Stimulated activated CD4-positive, alpha-beta T cell treated with anti-CD3 and anti-CD28 coated beads, Interleukin-2, amount 100 ng/mL, for 48 hours (primary cell): ENCODE measurements at regions not wholly inside any gene's neighbourhood (a gene's known extent, or its start where the extent isn't known, plus 50 kb on each side); places are given as distances from the start of the nearest gene placed in this dataset.

Experiments
- DNase-seq, 2 donors: peaks; one replicate each; pipeline ENCODE4 v3.0.0-alpha.2; 2020

DNA sequence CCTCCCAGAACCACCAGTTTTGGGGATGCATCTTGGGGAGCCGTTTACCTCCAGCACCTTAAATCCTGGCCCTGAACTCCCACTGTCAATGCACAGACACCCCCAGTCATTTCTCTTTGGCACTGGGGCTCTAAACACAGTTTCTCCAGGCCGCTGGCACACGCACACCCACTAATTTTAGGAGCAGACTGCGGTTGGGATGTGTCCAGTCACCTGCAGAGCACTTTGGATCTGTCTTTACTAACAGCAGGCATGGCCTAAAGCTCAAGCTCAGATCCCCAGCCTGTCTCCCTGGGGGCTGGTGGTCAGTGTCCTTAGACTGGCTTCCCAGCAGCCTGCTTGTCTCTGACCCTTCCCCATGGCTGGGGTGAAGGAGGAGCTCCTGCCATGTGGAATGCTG is 49.9 kb downstream of the SYNE3 start:
- no peak for DNase-seq

DNA sequence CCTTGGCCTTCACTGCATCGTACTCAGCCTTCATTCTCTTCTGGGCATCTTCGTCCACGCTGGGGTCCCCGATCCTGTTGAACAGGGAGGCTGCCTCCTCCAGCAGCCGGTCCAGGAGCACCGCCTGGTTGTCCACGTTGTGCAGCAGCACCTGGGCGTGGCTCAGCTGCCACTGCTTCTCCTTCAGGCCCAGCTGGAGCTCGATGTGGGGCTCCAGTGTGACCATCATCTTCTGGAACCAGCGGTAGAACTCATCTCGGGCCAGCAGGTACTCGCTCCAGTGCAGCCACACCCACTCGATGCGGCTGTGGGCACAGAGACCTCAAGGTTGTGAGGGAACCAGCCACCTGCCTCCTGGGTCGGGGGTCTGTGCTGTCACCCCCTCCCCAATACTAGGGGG is 50.5 kb downstream of the SYNE3 start:
- DNase-seq: no peak

DNA sequence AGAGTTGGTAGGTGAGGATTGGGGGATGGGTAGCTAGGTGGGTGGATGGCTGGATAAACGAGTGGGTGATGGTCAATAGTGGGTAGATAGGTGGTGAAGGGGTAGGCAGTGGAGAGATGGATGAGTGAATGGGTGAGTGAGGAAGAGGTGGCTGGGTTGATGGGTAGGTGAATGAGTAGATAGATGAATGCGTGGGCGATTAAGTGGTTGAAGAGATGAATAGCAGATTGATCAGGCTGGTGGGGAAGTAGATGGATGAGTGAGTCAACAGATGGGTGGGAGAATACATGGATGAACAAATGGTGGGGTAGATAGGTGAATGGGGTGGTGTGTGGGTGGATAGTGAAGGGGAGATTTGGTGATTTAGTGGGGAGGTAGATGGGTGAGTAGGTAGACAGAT is 51.1 kb downstream of the SYNE3 start:
- DNase-seq: no peak

DNA sequence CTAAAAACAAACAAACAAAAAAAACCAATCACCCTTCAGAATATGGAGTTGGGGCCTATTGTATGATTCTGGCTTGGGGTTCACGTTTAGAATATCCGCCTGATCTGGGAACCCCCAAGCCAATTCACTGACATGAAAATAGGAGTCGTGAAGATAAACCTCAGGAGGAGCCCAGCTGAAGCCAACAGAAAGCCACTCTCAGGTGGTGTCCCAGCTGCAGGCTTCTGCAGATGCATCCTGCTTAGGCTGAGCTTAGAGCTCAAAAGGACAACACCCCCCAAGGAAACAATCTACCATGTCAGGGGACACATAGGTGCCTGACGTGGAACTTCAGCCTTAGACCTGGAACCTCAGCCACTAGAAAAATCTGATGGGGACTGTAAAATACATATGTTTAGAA is 51.9 kb downstream of the SYNE3 start:
- DNase-seq: no peak

DNA sequence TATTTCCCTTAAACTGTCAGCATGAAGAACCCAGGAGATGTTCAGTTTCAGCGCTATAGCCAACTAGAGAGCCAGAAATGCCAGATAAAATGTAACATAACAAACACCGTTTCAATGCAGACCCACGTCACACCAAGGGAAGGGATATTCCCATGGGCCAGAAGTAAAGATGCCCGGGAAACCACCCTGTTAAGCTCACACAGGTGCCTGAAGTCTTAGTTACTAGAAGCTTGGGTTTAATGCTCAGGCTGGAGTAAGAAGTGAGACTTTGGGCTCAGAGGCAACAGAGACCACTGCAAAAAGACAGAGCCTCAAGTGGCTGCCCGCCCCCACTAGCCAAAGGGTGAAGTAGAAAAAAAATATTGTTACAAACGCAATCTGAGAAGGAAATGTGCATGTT is 52.3 kb downstream of the SYNE3 start:
- no peak for DNase-seq

DNA sequence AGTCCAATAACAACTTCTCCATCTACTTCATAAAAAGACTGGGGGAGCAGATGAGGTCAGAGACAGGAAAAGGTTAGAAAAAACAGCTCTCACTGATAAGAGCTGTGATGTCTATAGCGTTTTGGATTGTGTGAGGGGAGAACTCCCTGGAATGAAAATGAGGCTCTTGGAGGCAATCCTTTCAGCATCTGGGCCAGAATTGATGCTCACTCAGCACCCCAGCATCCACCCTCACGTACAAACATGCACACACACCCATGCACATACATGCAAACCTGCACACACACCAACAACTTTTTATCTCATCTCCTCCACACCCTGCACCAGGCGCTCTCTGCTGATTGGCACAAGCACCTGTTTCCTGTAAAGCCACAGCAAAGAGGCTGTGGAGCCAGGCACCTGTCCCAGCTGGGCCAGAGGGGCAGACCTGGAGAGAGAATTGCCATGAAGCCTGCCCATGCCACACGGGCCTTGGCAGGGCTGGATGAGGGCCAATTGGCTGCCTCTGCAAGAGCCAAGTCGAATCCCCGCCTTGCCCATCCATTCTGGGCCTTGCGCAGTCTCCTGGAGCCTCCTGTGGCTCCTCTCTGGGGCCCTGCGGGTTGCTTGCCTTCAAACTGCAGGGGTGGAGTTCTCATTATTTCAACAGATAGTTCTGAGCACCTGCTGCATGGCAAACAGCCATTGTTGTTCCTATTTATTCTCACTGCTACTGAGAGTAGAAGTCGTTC is 53.1 kb downstream of the SYNE3 start:
- DNase-seq: no peak

DNA sequence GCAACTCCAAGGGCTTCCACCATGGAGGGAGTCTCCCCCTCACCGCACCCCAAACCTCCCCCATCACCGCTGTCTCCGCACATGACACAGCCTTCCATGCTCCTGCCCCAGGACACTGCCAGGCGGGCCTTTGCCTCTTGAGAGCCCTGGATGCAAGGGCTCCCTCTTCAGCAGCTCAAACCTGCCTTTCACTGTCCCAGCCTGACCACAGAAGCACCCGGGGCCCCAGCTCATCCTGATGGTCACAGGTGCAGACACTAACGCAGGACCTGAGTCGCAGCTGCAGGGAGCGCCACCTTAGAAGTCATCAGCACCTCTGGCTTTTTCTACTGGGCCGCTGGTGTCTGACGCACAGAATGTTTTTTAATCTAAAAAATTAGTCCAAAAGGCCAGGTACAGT is 54.0 kb downstream of the SYNE3 start:
- DNase-seq: no peak

DNA sequence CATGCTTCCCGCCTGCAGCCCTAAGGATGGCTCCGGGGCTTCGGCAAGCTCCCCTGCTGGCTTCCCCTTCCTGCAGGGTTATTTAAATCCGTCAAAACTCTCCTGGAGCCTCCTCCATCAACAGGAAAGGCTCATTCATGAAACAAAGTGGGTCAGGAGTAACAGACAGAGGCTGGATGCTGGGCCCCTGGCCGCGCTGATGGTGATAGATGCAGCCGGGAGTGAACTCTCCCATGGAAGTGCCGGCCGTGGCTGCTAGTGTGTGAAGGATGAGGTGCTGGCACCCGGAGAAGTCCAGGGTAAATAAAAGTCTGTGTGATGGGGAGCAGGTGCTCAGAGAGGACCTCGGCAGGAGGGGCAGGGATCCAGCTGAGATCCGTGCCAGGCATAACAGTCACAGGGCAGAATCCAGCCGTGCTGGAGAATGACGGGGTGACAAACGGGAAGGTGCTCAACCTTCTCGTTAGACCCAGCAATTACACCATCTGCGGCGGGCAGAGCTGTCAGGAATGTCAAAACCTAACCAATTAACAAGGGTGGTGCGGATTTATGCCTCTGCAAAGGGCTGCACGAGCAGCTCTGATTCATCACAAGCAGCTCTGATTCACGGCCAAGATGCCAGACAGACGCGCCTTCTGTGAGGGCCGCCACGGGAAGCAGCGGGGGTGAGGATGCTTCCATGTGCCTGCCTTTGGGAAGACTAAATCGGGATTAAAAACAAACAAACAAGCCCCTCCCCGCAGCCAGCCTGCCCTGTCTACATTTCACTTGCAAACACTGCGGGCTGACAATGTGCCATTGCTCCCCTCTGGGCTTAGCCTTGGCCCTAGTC is 55.6 kb downstream of the SYNE3 start:
- no peak for DNase-seq

DNA sequence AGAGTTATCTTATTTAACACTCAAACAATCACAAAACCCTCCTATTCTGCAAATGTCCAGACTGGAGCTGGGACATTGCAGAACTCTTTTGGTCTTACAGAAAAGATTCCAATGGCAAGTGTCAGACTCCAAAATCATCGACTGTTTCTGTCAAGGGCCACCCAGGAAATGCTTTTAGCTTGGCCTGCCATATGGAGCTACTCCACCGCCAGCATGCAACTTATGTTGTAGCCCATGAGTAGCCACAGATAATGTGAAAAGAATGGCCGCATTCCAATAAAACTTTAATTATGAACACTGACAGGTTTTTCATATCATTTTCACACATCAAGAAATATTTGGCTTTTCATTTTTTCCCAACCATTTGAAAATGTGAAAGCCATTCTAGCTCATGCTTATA is 57.5 kb downstream of the SYNE3 start:
- DNase-seq: no peak

DNA sequence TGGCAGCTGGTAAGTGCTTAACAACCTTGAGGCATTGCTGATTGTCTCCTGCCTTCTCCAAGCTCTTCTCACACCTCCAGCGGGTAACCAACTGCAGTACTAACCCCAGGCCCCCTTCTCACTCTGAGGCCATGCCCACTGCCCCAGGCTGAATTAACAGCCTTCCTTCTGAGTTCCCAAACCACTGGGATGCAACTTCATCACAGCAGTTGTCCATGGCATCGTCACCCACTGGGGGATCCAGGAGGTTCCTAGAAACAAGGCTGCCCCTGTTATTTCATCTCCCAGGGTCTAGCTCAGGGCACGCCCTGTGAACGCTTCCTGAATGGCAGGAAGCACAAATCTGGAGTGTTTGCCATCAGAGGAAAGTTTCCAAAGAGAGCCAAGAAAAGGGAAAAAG is 58.0 kb downstream of the SYNE3 start:
- no peak for DNase-seq

DNA sequence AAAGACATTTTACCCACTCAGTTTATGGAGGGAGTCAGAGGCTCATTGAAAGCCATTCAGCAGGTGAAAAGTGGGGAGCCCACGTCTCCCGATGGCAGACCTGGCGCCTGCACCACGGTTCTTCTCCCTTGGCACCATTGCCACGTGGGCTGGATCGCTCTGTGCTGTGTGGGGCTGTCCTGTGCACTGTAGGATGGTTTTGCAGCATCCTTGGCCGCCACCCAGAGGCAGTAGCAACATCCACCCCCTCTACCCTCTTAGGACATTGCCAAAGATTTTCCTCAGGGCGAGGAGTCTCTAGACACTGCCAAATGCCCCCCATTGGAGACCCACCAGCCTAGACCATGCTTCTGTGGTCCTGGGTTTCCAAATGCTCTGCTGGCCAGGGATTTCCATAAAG is 60.2 kb downstream of the SYNE3 start:
- DNase-seq: no peak

DNA sequence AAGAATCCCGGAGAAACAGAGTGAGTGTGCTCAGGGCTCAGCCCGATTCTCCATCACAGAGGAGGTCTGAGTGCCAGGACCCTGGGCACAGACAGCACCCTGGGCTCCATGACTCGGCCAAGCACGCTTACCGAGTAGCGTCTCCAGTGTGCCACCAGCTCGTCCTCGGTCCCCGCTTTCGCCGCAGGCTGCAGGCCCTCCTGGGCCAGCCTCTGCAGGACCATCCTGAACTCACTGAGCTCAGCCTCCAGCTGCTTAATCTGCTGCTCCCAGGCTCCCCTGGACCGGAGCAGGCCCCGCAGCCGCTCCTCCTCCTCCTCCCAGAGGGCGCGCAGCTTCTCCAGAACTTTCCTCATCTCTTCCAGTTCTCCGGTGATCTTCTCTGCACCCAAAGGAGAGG is 61.2 kb downstream of the SYNE3 start:
- no peak for DNase-seq

DNA sequence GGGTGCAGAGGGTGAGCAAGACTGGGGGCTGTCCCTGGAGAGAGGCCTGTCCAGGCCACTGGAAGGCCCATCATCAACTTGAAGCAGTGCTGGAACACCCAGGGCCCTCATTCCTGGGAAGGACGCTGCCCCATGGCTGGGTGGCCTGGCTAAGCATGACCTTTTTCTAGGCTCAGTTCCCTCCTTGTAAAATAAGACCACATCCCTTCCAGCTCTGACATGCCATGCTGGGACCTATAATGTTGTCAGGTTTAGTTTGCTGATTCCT is 62.8 kb downstream of the SYNE3 start:
- DNase-seq: no peak

DNA sequence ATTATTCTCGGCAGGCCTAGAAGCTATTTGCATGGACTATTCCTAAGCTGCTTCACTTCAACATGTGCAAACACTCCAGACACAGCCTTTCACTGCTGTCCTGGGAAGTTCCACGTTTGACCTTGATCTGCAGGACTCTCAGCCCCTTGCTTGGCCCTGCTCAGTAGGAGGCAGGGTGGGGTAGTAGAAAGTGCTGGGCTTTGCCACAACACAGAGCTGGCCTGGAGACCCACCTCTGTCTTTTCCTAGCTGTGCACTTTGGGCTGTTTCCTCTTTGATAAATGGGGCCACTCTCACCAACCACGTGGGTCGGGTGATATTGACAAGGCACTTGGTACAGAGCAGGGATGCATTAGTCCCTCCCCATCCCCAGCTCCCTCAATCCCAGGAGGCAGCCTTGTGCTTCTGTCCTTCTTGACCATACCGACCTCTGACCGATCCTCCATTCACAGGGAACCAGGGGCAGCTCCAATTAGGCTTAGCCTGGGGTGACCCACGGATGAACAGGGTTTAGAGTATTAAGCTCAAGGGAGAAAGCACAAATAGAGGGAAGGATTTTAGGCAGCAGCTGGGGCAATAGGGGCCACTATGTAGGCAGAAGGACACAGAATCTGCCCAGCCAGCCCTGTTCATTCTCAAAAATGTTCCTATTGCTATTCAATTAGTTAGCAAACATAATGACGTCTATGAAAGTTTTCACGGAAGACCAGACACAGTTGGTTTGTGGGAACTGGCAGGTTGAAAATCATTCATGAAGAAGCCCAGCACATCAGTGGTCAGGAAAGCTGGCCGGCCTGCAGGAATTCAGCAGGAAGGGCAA is 63.3 kb downstream of the SYNE3 start:
- no peak for DNase-seq

DNA sequence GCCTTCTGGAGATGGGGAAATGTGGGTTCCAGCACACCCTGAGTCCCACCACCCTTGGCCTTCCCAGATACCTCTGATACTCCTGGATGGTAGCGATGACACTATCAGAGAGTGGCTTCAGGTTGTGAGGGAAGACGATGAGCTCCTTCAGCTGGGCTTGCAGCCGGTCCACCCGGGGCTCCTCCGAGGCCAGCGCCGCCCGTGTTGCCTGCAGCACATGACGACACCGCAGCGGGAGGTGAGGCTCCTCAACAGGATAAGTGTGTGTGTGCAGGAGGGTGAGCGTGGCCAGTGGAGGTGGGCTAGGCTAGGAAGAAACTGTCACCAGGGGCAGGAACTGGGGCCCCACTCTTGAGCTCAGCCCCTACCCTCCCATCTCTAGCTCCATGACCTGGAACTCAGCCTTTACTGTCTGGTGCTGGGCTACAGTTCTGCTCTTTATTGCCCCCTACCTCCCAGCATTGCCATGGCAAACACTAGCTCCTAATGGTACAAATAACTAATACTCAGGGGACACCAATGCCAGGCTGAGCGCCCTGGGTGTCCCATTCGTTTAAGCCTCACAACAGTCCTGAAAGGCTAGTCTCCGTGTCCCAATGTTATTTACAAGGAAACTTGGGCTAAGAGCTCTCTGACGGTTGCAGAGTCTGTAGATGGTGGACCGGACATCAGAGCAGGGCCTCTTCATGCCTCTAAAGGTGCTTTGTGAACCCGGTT is 64.1 kb downstream of the SYNE3 start:
- DNase-seq: no peak

DNA sequence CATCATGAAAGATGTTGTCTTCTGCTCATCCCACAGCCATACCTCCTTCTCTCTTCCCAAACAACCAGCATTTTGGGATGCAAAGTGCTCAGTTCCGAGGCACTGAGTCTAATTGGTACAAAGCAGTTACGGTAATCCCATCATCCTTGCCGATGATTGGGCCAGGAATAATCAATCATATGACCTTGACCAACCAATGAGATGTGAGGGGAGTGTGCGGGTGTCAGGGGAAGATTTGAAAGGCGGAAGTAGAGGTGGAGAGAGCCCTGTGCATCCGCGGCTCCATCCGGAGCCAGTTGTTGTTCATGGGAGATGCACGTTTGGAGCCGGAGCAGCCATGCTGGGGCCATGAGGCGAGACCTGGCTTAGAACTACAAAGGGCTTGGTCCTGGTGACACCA is 67.3 kb downstream of the SYNE3 start:
- DNase-seq: no peak

DNA sequence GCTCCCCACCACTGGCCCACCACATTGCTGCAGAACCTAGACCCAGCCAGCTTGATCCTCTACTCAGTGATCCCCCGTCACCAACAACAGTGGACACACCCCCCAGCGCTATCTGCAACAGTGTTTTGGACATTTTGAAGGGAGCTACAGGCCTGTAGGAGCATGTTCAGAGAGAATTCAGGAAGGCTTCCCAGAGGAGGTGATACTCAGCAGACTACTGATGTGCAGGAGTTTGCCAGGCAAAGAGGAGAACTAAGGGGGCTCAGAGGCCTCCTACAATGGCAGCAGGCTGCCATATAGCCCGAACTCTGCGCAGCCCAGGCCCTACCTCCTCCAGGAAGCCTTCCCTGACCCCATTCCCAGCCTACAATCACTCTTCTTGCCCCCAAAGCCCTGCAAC is 70.0 kb downstream of the SYNE3 start:
- DNase-seq: no peak

DNA sequence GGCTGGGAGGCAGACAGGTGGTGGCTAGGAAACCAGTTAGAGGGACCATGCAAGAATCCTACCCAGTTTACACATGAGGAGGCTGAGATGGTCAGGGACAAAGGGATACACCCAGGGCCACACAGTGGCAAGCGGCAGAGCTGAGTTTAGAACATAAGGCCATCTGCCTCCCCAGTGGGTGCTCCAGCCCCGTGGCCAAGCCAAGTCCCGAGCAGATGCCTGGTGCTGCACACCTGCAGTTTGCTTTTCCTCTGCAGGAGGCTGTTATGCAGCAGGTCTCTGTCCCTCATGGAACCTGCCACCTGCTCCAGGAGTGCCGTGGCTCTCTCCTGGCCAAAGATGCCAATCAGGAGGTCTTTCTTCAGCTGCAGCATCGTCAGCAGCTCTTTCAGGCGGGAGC is 70.8 kb downstream of the SYNE3 start:
- no peak for DNase-seq

DNA sequence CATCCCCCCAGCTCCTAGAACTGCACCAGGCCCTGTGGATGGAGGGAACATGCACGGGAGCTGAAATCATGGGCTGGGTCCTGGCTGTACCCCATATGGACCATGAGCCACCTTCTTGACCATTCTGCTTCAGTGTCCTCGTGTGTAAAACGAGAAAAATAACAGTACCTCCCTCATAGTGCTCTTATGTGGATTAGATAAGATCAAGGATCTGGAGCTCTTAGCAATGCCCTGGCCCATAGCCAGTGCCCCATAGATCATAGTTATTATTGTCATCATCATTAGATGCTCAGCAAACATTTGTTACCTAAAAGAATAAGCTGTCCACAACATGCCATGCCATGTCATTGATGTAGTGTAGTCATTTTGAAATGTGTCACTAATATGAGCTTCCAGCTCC is 71.3 kb downstream of the SYNE3 start:
- DNase-seq: no peak

DNA sequence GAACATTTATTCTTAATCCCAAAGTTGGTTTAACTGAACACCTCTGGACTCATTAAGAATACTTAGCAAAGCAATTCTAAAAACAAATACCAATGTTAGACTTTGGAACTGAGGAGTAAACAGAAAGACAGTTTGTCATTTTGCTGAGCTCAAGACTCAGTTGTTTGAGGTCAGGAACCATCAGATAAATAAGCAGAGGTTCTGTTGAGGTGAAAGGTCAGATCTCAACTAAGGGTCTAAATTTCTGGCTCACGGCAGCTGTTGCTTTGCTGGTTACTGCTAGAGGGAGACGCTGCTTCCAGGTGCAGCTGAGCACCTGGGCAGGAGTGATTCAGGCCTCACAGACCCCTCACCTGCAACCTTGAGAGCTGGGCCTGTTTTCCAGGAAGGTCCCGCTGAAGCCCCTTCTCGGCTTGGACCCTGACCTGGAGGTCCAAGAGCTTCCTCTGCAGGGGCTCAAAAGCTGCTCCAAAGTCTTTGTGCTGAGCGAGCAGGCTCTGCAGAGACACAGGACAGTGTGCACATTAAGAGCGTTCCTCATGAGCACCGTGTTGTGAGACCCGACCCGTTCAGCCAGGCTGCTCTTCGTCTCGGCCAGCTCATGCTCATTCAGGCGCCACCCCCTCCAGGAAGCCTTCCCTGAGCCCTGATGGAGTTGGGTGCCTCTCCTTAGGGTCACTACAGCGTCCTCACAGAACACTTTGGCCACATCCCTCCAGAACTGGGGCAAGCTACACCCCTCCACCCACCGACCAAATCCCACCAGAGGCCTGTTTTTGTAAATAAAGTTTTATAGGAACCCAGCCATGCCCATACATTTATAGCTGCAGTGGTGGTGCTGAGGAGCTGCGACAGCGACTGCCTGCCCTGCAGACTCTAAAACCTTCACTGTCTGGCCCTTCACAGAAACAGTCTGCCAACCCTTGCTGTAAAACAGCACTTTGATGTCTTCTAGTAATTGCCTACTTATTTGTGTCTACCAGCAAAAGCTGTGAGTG is 72.0 kb downstream of the SYNE3 start:
- no peak for DNase-seq

DNA sequence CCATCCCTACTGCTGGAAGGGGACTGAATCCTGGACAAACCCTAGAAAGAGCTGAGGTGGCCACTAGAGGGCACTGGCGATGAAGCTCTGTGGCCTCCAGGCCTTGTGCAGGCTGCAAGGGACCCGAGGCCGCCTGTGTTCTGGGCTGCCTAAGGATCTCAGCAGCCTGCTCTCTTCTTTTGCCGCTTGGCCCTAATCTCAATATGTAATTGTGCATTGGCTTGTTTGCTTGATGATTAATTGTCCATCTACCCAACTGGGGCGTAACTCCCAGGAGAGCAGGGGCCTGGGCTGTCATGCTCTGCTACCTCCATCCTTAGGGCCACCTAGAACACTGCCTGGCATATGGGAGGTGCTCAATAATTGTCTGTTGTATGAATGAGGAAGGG is 73.8 kb downstream of the SYNE3 start:
- peak; percentile 70 to 72 for DNase-seq

DNA sequence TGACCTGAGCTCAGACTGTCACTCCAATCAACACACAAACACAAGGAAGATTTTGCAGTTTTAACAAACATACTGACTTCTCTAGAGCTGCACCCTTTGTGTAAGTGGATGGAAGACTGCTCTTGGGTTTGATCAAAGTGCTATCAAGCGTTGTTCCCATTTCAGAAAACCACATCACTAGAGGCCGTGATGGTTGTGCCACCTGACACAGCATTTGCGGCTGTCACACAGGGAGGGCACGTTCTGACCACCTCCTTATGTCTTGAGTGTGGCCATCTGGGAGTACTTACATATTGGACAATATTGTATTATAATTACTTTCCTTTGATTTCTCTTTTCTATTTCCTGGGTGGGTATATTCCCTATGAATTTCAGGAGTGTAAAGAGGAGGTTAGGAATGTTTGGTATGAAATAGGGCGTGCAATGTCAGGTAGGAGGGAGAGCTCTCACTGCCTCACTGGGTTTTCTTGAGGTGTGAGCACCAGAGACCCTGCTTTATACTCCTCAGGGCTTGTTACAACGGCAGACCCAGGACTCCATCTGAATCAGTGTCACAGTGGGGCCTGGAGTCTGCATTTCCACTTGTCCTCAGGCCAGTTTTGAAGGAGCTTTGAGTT is 74.3 kb downstream of the SYNE3 start:
- DNase-seq: no peak
